ENCODE measurements at regions not wholly inside any gene's neighbourhood (a gene's known extent, or its start where the extent isn't known, plus 50 kb on each side); places are given as distances from the start of the nearest gene placed in this dataset.
A peak's percentile ranks its signal among the peaks of the same experiment; 100 is the strongest.

- no peak for DNase-seq (ENCODE audit: extremely low read depth in 1 of 2, low read depth in 1 of 2)
Observed at GRCh38 chr13:39232401-39232980, 194.2 kb downstream of the NHLRC3 start.

DNA sequence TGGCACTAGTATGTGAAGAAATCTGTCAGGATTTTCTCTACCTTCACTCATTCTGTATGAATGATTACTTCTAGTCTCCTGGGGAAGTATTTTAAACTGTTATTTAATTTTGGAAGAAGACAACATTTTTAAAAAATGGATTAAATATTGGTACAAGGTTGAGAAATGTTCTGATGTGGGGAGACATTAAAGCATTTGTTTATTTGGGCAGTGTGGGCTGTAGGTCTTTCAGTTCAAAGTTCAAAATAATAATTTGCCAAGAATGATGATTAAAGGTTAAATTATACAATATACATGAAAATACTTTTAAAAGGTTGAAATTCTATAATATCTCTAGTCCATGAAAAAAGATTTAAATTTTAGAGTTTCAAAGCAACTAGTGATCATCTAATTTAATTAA lies 194.7 kb downstream of the NHLRC3 start:
- DNase-seq (ENCODE audit: extremely low read depth in 1 of 2, low read depth in 1 of 2) = no peak

DNA sequence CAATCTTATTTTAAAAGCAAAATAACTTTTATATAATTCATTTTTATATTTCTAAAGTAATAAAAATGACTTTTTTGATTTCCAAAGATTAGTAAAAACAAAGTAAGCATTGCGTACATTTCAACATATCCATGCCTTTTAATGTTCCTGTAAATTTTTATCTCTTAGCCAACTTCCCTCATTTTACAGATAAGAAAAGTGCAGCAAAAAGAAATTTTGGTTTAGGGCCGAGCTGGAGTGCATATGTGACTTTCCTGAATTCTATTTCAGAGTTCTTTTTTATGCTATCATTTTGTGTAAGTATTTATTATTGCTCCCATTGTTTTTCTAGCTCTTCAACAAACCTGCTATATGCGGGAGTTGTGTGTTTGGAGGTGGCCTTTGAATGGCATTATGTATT lies 195.3 kb downstream of the NHLRC3 start:
- DNase-seq (ENCODE audit: extremely low read depth in 1 of 2, low read depth in 1 of 2) = no peak

- DNase-seq (ENCODE audit: extremely low read depth in 1 of 2, low read depth in 1 of 2) = no peak
Observed at GRCh38 chr13:39244561-39245230, 206.4 kb downstream of the NHLRC3 start.

- DNase-seq (ENCODE audit: extremely low read depth in 1 of 2, low read depth in 1 of 2) = no peak
Observed at GRCh38 chr13:39245688-39246087, 207.4 kb downstream of the NHLRC3 start.

GRCh38 chr13:39249982-39250381 lies 211.7 kb downstream of the NHLRC3 start:
- DNase-seq (ENCODE audit: extremely low read depth in 1 of 2, low read depth in 1 of 2) = no peak

GRCh38 chr13:39250440-39250839 lies 212.2 kb downstream of the NHLRC3 start:
- DNase-seq (ENCODE audit: extremely low read depth in 1 of 2, low read depth in 1 of 2) = no peak

- no peak for DNase-seq (ENCODE audit: extremely low read depth in 1 of 2, low read depth in 1 of 2)
Observed at GRCh38 chr13:39251340-39251739, 213.1 kb downstream of the NHLRC3 start.

DNA sequence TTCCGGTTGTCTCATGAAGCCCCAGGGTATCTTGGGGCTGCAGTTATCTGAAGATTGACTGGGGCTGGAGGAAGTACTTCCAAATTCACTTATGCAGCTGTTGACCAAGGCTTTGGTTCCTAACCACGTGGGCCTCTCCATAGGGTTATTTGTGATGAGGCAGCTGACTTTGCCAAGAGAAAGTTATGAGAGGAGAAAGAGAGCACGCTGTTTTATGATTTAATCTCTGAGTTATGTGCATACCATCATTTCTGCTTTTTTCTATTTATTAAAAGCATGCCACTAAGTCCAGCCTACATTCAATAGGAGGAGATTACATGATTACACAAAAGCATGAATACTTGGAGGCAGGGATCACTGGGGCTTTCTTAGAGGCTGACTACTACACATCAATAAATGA lies 215.5 kb downstream of the NHLRC3 start:
- DNase-seq (ENCODE audit: extremely low read depth in 1 of 2, low read depth in 1 of 2) = no peak

GRCh38 chr13:39254601-39255000 lies 216.3 kb downstream of the NHLRC3 start:
- no peak for DNase-seq (ENCODE audit: extremely low read depth in 1 of 2, low read depth in 1 of 2)

- DNase-seq (ENCODE audit: extremely low read depth in 1 of 2, low read depth in 1 of 2) = no peak
Observed at GRCh38 chr13:39257642-39258041, 219.4 kb downstream of the NHLRC3 start.

DNA sequence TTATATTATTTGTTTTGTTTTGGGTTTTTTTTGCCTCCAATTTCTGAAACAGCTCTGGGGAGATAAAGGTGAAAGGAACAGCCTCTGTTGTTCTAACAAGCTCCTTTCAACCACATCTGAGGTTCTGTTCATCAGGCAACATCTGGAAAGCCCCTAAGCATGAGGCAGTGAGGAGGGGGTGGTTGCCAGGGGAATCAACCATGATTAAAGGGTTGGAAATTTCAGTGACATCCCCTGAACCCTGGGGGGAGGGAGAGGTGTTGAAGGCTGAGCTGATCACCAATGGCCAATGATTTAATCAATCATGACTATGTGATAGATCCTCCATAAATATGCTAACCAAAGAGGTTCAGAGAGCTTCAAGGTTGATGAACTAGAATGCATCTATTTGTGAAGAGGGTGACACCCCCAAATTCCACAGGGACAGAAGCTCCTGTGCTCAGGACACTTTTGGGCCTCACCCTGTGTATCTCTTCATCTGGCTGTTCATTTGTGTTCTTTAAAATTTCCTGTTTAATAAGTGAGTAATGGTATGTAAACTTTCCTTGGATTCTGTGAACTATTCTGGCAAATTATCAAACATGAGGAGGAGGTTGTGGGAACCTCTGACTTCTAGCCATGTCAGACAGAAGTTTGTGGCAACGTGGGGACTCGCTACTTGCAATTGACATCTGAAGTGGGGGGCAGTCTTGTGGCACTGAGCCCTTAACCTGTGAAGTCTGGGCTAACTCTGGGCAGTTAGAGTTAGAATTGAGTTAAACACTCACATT lies 221.3 kb downstream of the NHLRC3 start:
- DNase-seq (ENCODE audit: extremely low read depth in 1 of 2, low read depth in 1 of 2) = no peak

GRCh38 chr13:39263033-39263432 lies 224.8 kb downstream of the NHLRC3 start:
- DNase-seq (ENCODE audit: extremely low read depth in 1 of 2, low read depth in 1 of 2) = peak in 1 of 2 donors; percentile 16

- no peak for DNase-seq (ENCODE audit: extremely low read depth in 1 of 2, low read depth in 1 of 2)
Observed at GRCh38 chr13:39263531-39263930, 225.3 kb downstream of the NHLRC3 start.

- no peak for DNase-seq (ENCODE audit: extremely low read depth in 1 of 2, low read depth in 1 of 2)
Observed at GRCh38 chr13:39266426-39266825, 228.2 kb downstream of the NHLRC3 start.

GRCh38 chr13:39268398-39268797 lies 230.1 kb downstream of the NHLRC3 start:
- DNase-seq (ENCODE audit: extremely low read depth in 1 of 2, low read depth in 1 of 2) = no peak

DNA sequence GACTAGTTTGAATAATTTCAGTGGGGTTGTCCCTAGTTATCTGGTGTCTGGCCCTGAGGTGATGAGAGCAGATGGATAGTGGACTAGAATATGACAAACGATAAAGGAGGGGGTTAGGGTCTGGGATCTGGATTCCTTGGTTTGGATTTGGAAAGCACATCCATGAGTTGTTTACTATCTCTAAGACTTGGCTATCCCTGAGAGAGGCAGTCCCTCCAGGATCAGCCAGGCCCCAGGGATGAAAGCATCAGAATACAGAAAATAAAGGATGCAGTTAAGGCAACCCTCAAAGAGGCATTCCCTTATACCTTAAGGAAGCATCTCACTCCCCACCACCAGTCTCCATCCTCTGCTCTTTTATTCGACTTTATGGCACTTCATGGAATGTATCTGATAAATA lies 230.7 kb downstream of the NHLRC3 start:
- DNase-seq (ENCODE audit: extremely low read depth in 1 of 2, low read depth in 1 of 2) = no peak

- no peak for DNase-seq (ENCODE audit: extremely low read depth in 1 of 2, low read depth in 1 of 2)
Observed at GRCh38 chr13:39269411-39269810, 231.2 kb downstream of the NHLRC3 start.

GRCh38 chr13:39272994-39273393 lies 234.7 kb downstream of the NHLRC3 start:
- DNase-seq (ENCODE audit: extremely low read depth in 1 of 2, low read depth in 1 of 2) = no peak

DNA sequence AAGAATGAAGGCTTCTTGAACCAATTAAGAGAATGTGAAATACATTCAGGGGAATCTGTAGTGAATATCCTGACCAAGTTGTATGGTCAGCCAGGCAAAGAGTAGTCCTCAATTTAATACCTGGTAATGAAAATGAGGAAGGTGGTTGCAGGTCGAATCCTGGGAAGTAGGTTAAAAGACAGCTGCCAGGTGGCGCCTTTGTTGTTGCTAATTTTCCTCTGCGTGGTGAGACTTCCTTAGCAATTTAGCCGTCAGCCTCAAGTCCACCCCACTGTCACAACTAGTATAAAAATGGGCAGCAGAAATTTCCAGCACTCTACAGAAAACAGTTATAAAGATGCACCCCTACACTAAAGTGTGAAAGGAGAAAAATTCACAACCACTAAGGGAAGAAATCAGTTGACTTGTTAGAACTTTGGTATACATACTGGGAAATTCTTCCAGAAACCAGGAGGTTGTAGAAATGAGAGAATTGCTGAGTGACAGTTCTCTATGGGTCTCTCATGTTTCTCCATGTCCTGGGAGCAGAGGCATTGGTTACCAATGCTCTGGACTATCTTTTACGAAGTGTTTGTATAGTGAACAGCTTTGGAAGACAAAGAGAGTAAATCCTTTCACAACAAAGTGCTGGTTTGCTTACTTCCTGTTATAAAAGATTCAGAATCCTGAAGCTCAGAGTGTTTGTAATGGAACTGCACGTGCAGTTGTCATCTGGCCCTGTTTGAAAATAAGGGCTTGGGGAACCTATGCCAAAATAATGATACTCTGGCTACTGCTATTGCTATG lies 235.9 kb downstream of the NHLRC3 start:
- no peak for DNase-seq (ENCODE audit: extremely low read depth in 1 of 2, low read depth in 1 of 2)

DNA sequence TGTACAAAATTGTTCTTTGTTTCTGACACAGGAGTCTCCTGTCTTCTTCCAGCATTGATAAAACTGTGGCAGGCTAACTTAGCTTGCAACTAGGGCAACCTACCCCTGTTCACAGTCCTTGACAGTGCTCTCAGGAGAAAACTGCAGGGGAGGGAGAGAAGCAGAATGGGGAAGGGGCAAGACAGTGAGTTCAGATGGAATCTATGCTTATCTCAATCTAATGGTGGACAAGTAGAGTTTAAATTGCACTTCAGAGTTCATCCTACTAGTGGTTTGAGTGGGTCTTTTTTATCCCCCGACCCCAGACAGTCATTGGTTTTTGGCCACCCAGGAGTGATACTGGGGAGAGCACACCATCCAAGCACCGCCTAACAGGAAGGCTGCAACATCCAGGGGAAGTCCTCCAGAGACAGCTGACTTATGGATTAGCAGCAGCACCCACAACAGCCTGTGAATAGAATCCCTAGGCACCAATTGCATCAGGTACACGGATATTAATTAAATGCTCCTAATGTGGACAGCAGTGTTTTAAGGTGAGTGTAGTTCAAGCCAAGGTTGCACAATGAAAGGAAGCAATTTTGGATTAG lies 236.6 kb downstream of the NHLRC3 start:
- DNase-seq (ENCODE audit: extremely low read depth in 1 of 2, low read depth in 1 of 2) = no peak
